C1 segment of cervical spinal cord (tissue), 14 donors: ENCODE measurements at regions not wholly inside any gene's neighbourhood (a gene's known extent, or its start where the extent isn't known, plus 50 kb on each side); places are given as distances from the start of the nearest gene placed in this dataset.
"Not testable (repeated sequence)": the region's sequence is repeated elsewhere in the genome, so short reads cannot be mapped to it uniquely, and the experiment has no call there.

Experiments
- DNase-seq, 14 donors: peaks; one replicate each; lab custom pipeline; 2025; lab: John Stamatoyannopoulos, UW

DNA sequence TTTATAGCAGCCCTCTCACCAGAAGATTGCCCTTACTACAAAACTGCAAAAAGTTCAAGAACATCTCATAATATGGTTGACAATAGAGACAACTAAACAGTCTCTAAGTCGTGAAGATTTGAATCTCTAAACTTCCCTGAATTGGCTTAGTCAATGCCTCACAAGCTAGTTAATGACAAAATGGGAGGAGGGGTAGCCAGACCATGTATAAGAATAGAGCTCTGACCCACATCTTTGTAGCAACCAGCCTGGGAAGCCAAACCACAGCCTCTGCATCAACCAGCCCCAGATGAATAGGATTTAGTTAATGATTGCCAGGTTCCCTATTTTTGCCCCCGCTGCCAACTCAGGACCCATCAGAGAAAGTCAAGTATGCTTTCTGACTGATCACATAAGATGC is 1265.9 kb upstream of the PCDH10 start:
- DNase-seq, result not testable (repeated sequence)

DNA sequence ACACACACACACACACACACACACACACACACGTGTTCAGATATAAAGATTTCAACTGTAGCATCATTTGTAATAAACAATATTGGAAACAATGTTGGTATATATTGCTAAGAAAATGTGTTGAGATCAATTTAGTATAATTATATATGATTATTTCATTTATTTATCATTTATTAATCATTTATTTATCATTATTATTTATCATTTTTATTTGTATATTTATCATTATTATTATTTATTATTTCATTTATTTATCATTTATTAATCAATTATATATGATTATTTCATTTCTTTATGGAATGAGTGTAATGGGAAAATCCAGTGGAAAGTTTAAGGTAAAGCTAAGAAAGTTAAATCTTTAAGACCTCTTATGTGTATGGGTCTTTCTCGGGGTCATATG is 1223.4 kb upstream of the PCDH10 start:
- DNase-seq, result not testable (repeated sequence)

DNA sequence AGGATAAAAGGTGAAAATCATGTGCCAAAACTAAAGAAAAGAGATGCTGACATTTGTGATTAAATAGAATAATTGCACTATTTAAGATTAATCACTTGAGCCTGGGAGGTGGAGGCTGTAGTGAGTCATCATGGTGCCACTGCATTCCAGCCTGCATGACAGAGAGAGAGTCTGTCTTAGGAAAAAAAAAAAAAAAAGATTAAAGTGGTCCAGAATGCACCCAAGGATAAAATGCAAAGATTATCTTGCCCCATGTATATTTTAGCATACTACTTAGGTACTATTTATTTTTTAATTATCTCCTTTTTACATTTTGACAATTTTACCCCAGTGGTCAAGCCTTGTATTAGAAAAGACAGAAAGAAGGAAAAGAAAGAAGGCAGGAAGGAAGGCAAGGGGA is 1181.4 kb upstream of the PCDH10 start:
- DNase-seq, result not testable (repeated sequence)

DNA sequence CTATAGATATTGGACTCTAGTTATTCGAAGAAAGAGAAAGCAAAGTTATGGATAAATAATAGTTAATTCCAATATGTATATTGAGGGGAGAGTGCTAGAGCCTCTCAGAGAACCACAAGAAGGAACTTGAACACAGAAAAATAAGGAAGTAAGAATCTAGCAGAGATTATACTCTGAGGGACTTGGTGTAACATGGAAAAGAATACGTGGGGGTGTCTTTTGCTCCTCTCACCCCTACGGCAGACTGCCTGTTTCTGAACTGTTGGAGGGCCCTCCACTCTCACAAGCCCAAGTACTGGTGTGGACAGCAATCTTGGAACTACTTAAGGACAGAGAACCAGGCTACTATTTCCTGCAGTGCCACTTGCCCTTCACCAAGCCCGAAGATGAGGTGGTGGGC is 1174.4 kb upstream of the PCDH10 start:
- DNase-seq, result no peak

DNA sequence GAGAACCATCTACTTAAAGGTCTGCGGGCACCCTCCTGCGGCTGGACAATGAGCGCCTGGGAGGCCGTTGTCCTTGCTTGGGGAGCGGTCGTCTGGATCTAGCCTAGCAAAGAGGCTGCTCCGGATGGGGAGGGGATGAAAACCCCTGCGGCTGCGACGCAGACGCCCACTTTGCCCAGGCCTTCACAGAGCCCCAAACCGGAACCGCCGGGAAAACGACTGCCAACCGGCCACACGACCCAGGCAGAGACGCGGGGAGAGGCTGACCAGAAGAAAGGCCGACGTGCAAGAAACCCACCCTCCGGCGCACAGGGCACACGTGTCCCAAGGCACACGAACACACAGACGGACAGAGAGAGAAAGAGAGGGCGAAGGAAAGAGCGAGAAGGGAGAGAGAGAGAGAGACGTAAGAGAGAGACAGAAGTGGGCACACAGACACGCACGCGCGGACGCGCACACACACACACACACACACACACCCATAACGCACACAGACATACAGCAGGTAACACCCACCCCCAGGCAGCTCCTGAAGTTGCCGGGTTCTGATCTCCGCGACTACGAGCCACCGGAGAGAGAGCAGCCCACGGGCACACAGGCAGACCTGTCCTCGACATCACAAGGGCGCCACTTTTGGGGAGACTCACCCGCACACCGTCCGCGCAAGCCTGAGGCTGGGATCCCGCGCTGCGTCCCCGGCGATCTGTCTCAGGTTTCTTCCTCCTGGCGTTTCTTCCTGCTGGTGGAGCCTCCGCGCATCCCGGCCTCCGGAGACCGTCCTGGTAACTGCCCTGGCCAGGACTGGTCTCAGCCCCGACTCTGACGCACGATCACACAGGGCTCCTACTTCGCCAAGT is 1173.6 kb upstream of the PCDH10 start:
- DNase-seq, result peak in 1 of 14 donors; percentile 6

DNA sequence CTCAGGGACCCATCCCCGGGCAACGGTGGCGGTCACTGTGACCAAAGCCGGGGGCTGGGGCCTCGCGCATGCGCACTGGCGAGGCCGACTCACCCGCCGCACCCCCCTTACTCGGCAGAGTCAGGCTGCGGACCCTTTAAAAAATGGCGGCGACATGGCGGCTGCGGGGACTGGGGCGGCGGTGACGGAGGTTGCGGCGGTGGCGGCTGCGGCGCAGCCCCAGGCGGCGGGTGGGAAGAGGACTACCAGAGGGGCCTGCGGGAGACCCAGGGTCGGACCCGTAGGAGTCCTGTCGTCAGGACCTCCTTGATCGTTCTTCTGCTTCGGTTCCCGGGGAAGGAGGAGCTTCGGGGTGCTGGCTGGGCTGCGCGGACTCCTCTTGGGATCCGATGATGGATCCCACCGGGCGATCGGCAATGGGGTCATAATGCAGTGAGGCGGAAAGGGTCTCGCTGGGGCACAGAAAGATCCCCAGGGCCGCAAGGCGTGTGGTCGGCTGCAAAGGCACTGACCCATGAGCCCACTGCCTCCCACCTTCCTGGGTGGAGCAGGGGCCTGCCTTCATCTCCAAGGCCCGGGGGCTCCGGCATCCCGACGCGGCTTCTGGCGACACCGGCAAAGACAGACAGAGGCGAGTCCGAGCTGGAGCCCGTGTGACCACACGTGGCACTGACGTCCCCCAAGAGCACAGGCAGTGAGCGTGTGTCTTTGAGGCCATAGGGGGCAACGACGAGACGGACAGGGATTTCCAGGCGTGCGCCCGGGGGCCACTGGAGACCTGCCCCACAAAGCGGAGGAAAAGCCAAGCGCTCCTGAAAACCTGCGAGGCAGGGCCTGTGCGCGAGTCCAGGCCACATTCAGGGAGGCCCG is 1172.7 kb upstream of the PCDH10 start:
- DNase-seq, result not testable (repeated sequence)

DNA sequence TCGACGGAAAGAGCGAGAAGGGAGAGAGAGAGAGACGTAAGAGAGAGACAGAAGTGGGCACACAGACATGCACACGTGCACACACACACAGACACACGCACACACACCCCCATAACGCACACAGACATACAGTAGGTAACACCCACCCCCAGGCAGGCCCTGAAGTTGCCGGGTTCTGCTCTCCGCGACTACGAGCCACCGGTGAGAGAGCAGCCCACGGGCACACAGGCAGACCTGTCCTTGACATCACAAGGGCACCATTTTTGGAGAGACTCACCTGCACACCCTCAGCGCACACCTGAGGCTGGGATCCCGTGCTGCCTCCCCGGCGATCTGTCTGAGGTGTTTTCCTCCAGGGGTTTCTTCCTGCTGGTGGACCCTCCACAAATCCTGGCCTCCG is 1171.0 kb upstream of the PCDH10 start:
- DNase-seq, result no peak

DNA sequence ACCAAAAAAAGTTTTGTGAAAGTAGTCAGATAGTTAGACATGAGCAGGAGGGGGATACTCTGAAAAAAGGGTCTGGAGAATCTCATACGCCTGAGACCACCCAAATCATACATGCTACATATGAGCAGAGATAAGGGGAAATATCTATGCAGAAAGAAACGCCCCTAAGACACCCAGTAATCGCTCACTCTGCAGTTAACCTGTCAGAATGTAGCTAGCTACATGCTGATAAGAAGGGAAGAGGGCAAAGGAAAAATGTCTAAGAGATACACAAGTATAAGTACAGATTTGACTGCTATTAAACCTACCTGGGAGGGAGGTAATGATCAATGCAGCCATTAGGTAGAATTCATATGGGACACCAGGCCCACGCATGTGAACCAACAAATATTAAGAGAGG is 1159.5 kb upstream of the PCDH10 start:
- no peak for DNase-seq

DNA sequence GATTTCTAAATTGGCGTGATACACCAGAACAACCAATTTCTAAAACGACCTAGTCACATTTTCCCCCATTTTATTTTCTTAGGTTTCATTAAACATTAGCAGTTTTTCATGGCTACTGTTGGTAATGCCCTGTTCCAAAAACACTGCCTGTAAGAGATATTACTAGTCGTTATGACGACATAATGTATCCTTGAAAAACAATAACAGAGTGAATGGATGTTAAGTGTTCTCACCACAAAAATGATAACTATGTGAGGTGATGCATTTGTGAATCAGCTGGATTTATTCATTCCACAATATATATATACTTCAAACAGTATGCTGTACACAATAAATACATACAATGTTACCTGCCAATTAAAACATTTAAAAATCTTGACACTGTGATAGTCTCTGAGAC is 1147.6 kb upstream of the PCDH10 start:
- DNase-seq, result no peak

DNA sequence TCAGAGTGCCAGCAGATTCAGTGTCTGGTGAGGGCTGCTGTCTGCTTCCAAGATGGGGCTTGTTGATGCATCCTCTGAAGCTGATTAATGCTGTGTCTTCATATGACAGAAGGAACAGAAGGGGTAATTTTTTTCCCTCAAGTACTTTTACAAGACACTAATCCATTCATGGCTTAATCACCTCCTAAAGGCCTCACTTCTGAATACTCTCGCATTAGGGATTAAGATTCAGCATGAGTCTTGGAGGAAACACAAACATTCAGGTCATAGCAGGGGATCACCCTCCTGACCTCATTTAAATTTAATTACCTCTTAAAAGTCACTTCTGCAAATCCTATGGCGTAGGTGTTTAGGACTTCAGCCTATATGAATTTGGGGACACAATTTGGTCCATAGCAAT is 1145.5 kb upstream of the PCDH10 start:
- no peak for DNase-seq

DNA sequence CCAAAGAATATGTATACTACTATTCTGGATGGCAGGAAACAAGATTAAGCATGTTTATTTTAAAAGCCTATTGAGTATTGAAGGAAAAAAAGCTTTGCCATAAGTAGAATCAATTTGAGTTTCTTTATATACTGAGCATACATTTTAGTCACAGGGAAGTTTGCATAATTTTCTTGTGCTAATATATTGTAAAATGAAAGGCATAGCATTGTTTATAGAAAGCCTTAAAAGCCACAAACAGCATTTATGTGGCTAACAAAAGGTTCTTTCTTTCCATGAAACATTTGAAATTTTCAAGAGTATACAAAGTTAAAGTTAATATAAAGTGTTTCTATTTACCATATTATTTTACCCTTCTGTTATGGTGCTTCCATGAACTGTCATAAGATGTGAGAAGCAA is 1133.8 kb upstream of the PCDH10 start:
- DNase-seq, result no peak

DNA sequence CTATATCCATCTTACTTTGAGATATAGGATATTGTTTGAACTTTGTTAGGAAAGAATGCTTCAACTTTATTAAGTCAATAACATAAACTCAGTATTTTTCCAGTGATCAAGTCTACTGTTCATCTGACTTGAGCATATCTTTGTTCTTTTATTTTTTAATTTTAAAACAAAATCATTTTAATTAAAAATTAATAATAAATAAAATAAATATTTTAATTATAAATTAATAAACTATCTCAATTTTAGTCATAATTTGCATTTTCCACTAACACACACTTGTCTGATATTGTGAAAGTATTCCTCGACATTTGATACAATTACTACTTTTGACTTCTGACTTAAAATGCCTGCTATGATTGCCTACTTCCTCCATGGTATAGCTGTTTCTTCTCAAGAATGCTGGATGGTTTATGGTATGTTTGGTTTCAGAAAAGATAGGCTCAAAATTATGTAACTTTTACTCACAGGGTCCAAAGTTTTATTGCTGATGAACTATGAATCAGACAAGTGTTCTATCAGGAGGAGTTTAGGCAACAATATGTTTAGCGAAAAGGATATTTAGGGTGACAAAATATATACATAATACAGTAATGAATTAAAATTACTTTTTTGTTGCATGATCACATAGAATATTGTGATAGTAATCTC is 1132.3 kb upstream of the PCDH10 start:
- no peak for DNase-seq

DNA sequence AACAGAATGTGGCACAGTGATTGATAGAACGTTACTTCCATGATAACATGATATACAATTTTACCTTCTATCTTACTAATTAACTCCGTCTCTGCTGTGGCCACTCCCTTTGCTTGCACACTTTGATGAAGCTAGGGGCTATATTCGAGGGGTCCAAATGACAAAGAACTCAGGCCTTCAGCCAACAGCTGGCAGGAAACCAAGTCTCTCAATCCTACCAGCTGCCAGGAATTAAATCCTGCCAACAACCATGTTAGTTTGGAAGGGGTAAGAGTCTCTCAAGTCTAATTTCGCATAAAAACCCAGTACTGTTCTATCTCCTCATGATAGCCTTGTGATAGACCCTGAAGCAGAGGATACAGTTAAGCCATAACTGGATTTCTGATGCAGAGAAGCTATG is 1122.9 kb upstream of the PCDH10 start:
- no peak for DNase-seq

DNA sequence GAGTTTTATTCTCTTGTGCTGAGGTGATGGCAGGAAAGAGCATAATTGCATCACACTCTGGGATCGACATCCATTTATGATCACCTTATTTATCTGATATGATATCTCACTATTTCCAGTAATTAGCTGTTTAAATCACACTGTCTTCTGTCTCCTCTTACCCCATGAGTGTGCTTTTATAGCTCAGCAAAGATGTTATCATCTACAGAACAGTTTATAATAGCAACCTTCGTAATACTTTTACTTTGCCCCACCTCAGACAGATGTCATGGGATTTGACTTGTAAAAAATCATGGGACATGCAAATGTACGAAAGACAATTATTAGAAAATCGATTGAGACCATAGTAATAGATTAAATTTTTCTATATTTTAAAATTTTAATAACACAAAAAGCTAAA is 1122.3 kb upstream of the PCDH10 start:
- DNase-seq, result no peak

DNA sequence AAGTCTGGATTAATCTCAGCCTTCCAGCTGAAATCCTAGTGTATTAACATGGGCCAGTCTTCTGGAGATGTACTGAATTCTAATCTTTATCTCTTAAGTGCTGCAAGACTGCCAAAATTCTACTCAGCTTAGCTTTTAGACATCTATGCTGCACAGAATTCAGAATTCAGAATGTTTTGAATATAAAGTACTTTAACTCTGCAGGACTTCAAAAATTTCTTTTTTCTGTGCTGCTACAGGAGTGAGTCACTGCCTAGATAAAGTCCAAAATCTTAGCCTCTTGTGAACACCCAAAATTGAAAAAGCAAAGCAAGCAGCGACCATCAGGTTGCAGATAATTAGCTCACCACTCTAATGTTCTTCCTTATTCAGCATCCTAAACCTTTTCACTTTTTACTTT is 1092.6 kb upstream of the PCDH10 start:
- DNase-seq, result no peak

DNA sequence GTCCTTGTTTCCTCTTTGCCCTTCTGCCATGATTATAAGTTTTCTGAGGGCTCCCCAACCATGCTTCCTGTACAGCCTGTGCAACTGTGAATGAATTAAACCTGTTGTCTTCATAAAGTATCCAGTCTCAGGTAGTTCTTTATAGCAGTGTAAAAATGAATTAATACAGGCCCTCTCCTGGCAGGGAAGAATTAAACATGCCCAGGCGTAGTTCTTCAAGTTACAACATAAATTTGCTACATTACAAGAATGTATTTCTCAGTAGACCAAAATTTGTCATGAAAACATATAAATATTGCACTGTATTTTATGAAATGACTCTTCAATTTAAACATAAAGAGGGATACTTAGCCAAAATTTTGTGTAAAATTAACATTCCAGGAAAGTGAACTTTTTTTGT is 1089.9 kb upstream of the PCDH10 start:
- DNase-seq, result no peak

DNA sequence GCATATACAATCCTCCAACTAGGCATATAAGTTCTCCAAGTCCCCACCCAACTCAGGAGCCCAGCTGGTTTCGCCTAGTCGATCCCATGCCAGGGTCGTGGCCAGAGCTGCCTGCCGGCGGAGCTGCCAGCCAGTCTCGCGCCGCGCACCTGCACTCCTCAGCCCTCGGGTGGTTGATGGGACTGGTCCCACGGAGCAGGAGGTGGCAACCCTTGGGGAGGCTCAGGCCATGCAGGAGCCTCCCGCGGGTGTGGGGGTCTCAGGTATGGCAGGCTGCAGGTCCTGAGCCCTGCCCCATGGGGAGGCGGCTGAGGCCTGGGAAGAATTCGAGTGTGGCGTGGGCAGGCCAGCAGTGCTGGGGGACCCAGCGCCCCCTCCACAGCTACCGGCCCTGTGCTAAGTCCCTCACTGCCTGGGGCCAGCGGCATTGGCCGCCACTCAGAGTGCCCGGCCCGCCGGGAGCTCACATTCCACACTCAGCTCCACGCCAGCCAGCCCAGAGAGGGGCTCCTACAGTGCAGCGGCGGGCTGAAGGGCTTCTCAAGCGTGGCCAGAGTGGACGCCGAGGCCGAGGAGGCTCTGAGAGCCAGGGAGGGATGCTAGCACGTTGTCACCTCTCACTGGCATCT is 1086.4 kb upstream of the PCDH10 start:
- DNase-seq, result no peak

DNA sequence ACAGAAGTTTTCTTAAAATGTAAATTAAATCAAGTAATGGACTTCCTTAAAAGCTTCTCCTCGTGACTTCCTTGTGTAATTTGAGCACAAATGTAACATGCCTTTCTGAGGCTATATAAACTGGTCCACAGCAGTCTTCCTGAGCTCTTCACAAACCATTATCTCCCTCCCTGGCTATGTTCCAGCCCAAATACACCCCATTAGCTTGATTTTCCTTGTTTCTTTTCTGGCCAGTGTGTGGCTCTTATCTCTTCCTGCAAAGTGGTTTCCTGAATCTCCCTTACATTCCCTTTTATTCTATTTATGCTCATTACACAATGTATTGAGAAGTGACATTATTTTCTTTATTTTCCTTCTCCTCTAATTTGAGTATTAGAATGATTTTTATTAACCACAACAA is 1085.3 kb upstream of the PCDH10 start:
- no peak for DNase-seq

DNA sequence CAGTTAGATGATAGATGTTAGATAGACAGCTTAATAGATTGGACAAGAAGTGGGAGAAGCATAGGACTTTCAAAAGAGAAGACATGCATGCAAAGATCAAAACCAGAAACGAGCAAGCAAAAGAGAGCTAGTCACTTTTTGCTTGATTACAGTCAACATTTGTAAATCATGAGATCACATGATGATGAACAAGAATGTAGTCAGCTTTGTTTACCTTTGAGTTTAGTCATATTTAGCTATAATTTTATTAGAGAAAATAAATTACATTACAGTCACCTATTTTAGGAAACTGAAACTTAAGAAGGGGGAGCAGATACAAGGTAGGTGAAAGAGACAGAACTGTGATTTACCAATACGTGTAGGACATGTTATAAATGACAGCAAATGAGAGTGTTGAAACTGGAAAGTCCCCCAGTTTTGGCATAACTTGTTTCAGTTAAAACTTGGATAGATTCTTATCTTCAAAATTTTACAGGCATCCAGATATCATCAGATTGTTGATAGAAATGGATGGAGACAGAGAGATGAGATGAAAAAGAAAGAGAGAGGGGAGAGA is 1083.1 kb upstream of the PCDH10 start:
- no peak for DNase-seq

DNA sequence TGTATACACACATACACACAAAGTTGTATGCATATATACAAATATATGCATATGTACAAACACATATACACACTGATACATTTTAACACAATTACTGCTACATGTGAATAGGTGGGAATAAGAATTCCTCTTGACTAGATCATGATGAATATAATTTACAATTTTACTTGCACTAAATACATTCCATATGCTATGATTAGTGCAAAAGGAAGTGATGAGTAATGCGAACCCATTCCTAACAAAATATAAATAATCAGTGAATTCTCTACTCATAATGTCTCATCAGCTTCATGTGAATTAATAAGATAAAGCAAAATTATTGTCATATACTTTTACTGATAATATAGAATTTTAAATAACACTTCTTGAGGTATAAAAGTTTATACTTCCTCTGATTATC is 1077.3 kb upstream of the PCDH10 start:
- DNase-seq, result no peak

DNA sequence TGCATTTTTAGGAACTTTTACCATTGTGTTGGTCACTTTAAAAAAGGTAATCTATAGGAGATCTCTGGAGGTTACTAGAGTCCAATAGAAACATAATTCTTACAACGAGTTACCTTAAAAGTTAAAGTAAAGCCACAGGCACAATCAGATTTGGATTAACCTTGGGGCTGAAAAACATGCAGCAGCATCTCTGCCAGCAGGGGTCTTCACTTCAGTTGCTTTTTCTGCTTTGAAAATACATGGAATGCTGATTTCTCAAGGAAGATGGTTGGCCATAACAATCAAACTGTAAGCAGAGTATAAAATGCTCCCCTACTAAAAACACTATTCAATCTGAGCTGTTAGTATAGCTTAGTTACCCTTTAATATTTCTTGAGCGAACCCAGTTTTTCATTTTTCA is 1072.3 kb upstream of the PCDH10 start:
- no peak for DNase-seq

DNA sequence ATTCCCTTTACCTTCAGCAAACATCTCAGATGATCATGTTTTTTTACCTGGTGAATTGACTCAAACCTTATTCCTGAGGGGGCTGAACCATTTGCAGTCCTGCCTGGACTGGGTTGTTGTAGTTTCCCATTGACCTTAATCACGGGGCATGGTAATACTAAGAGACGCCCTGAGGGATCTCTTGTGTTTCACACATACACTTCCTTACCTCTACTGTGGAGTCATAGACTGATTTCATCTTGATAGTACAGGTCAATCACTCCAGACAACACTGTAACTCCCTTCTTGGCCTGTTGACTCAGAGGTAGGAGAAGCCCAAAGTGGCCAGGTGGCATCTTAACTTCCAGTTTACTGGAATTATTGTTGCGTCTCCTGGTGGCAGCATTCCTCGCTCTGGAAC is 1064.0 kb upstream of the PCDH10 start:
- no peak for DNase-seq
